ENCODE measurements at regions not wholly inside any gene's neighbourhood (a gene's known extent, or its start where the extent isn't known, plus 50 kb on each side); places are given as distances from the start of the nearest gene placed in this dataset.
"Not testable (repeated sequence)": the region's sequence is repeated elsewhere in the genome, so short reads cannot be mapped to it uniquely, and the experiment has no call there.

DNA sequence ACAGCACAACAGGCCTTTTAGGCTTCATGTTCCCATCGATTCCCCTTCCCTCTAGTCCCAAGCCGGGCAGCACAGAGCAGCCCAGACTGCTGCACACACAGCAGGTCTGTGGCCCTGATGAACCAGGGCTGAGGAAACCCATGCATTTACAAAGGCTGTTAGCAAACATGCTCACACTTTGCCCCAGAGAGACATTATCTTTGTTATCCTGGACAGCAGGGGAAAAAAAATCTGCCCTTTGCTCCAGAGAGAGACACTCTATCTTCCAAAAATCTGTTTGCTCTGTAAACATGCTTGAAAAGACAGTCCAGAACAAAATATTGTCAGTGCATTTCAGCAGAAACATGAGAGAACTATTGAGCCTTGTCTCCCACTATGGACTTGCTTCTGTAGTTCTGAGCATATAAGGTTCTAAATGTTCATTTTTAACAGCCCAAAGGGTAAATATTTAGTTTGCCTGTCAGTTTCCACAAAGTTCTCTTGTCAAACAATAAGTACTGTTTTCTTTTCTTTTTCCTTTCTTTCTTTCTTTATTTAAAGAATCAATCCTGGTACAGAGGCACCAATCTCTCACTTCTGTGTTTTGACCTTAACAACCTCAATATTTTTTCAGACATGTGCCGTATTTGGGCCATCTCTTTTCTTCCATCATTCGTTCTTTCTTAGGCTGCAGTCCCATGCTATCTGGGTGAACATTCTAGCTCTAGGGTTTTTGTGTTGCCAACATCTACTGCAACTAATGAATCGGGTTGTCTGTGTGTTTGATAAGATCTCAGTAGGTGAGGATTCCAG lies 468.0 kb downstream of the EPM2A start:
- no peak for DNase-seq (ENCODE audit: insufficient read length, low spot score)
- no peak for FAIRE-seq

DNA sequence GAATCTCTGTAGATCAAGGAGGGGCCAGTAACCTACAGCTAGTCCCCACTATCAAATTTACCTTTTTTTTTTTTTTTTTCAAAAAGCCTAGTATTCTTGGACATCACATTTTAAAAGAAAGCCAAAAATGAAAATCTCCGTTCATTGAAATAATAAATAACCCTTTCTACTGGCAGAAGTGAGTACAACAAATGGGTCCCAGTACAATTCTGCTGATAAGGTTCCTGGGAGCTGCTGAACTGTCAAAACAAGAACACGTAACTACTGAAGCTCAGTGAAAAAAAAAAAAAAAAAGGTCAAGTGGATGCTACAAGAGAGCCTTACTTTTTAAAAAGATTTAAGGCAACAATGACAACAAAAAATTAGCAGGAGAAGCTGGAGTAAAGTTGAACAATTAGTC lies 464.9 kb downstream of the EPM2A start:
- FAIRE-seq (no peak), DNase-seq (ENCODE audit: insufficient read length, low spot score) (no peak)

DNA sequence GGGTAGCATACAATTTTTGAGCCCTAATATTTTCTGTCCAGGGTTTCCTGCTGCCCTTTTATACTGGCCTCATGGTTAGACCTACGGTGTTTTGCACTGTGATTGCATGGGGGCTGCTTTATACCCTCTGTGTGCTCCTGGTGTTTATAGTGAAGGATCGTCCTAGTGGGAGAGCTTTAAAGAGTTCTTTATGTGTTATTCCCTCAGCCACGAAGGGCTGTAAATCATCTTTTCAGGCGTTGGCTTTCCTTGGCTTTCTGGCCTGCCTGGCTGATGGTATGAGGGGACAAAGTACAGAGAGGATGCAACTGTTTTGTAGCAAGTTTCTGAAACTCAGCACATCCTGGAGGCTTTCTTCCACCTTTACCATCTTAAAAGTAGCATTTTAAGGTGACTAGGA lies 464.3 kb downstream of the EPM2A start:
- DNase-seq (ENCODE audit: insufficient read length, low spot score) (no peak), FAIRE-seq (no peak)

DNA sequence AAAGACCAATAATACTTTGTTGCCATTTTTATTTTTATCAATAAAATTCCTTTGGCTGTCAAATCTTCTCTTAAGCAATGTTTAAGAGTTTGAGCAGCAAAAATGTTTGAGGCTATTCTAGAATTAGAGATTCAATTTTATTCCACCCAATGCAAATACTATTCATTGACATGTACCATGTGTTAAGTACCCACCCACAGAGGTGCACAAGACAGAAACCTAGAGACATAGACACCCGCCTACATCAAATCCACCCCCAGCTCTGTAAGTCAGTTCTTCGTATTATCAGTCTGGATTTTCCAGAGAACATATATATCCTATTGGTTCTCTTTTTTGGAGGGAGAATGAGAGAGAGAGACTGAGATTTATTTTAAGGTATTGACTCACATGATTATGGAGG lies 463.7 kb downstream of the EPM2A start:
- FAIRE-seq: no peak
- DNase-seq (ENCODE audit: insufficient read length, low spot score): no peak

DNA sequence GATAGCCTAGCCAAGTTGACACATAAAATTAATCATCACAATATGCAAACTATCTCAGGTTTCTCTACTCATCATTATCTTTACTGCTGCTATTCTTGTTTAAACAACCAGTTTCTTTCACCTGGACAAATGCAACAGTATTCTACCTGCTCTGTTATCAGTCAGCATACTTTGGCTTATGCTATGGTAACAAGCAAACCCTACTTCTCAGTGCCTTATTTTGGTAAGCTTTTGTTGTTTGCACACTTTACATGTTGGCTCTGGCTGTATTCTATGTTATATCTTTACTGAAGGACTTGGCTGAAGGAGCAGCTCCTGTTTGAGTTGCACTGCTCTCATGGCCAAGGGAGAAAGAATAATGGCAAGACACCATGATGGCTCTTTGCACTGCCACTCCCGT lies 463.1 kb downstream of the EPM2A start:
- no peak for DNase-seq (ENCODE audit: insufficient read length, low spot score)
- no peak for FAIRE-seq

DNA sequence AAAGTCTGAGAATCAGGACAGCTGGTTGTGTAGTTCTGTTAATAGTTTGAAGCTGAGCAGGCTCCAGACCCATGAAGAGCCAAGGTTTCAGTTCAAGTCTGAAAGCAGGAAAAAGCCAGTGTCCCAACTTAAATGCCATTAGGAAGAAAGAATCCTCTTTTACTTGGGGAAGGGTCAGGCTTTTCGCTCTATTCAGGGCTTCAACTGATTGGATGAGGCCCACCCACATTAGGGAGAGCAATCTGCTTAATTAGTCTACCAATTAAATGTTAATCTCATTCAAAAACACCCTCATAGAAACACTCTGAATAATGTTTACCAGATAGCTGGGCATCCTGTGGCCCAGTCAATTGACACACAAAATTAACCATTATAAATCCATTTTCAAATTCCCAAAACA lies 462.2 kb downstream of the EPM2A start:
- no peak for DNase-seq (ENCODE audit: insufficient read length, low spot score)
- FAIRE-seq: no peak

DNA sequence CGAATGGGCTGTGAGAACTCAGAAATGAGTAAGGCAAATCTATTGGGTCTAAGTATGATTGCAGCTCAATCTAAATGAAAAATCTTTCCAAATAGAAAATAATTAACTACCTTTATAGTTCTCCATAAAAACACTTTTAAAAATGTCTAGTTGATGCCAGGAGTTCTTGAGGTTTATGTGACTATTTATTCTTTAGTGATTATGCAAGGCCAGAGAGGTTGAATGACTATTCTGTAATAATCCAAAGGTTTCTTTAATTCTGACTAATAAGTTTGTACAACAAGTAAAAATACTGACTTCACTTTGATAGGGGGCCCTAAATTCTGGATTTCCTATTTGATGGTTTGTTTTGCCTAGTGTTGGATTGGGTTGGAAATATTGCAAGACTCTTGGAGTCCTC lies 461.2 kb downstream of the EPM2A start:
- DNase-seq (ENCODE audit: insufficient read length, low spot score) (no peak), FAIRE-seq (no peak)

DNA sequence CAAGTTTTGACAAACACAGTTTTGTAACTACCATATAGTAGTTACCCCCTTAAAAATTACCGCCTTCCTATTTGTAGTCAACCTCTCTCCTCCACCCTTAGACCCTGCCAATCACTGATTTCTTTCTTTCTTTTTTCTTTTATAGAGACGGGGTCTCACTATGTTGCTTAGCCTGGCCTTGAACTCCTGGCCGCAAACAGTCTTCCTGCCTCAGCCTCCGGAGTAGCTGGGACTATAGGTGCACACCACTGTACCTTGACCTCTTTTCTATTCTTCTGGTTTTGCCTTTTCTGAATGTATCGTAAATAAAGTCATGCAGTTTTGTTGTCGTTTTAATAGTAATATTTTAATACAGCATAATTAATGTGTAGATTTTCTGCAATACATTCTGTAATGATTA lies 460.3 kb downstream of the EPM2A start:
- FAIRE-seq (no peak), DNase-seq (ENCODE audit: insufficient read length, low spot score) (no peak)

DNA sequence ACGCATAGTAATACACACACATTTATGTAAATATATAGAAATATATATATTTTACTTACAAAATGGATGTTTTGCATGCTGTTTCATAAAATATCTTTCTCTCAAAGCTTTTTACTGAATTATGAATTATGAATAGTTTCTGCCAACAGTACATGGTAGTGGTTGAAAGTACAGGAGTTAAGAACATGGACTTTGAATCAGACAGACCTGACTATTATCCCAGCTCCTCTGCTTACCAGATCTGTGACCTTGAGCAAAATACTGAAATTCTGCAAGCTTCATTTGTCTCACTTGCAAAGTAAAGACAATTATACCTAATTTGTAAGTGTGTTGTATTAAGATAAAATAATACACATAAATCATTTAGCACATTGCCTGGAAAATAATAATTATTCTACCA lies 459.5 kb downstream of the EPM2A start:
- no peak for DNase-seq (ENCODE audit: insufficient read length, low spot score)
- FAIRE-seq: no peak

DNA sequence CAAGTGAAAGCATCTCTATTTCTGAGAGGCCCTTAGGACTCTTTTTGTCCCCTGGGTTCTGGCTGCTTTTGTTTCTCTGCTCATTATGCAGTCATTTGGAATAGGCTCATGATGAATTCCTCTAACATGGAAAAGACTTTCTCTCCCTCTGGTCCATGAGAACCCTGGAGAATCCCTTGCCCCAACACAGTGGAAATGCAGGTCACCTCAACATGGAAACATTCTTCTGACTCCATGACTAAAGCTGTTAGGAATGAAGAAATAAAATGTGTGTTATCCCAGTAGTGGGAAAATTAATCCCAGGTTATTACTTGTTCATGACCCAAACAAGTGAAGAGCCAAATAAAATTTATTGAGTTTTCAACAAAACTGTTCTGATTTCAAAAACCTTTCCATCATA lies 458.6 kb downstream of the EPM2A start:
- no peak for FAIRE-seq

DNA sequence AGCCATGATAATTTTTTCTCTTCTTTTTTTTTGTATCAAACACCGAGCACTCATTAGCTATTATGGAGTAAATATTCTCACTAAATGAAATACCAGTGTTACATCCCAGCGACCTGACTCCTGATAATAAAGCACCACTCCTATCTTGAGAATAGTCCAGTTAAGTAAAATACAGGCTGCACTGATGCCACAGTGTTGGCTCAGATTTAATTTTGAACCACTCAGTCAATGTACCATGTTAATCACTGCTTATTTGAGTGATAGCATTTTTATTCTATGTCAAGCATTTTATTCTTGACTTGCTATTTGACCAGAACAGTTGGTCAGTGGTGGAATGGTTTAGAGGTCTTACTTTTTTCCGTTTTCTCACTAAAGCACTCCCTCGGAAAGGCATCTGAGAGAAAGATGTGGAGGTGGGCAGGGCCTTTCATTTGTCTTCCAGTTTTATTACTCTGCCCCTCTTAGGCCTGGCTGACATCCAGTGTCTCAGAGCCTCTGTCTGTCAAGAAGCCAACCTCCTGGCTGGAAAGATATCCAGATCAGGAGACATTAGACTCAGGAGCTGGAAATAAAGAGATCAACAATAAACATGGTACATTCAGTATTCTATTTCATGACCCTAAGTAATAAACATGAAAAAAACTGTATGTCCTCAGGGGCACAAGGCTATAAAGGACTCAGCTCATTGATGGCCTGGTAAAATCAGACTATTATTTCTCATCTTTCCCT lies 457.8 kb downstream of the EPM2A start:
- DNase-seq (ENCODE audit: insufficient read length, low spot score): no peak
- no peak for FAIRE-seq

More for the DNA sequence above, 458.6 kb downstream of the EPM2A start:
- DNase-seq (ENCODE audit: insufficient read length, low spot score): no peak

DNA sequence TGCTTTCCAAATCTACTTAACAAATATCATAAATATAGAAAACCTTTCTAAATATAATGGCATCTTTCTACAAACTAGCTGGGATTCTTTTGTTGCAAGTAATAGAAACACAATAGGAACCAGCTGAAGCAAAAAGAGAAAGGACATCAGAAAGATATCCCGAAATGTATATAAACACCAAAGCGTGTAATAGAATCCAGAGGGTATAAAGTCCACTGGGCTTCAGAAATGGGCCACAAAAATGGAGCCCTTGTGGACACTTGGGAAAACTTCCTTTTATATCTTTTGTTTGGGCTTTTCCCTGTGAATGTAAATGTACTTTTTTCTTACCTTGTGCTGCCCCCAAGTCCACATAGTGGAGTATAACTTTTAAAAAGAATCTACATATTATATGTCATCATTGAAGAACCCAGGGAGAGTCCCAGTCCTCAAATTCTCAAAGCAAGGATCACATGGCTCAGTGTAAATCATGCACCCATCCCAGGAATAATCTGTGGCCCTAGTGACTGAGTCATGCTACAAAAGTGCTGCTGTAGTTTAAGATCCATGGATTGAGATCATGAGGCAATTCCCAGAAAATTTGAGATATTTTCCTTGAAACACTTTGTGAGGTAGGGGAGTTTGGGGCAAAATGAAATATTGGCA lies 457.0 kb downstream of the EPM2A start:
- no peak for FAIRE-seq
- DNase-seq (ENCODE audit: insufficient read length, low spot score): peak; percentile 17

DNA sequence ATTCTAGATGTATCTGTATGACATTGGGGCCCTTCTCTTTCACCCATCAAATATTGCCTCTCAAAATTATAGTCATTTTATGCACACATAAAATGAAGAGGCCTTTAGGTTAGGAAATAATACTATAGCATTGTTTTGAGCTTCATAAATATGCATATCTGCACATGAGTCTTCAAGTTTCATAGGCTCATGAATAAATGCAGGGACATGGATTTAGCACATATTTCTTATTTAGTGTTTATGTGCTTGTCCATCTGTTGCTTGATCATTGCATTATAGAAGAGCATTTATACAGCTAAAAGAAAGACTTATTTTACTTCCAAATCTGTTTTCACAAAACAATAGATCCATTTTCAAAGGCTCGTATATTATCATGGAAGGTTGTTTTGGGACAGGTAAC lies 455.8 kb downstream of the EPM2A start:
- FAIRE-seq: no peak

DNA sequence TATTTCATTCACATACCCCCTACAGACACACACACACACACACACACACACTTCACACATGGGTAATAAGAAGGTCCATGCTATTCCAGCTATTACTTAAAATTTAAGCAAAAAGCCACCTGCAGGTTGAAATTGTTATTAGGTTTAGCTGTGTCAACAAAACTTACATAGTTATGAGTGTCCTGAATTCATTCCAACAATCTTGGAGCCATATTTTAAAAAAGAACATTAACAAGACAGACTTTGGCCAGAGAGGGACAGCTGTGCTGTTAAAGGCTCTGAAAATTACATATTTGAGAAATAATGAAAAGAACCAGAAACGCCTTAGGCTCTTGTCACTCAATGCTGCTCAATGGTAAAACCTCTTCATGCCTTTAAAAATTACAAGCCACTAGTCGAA lies 455.3 kb downstream of the EPM2A start:
- FAIRE-seq: no peak
- no peak for DNase-seq (ENCODE audit: insufficient read length, low spot score)

More for the DNA sequence above, 455.8 kb downstream of the EPM2A start:
- DNase-seq (ENCODE audit: insufficient read length, low spot score): no peak

DNA sequence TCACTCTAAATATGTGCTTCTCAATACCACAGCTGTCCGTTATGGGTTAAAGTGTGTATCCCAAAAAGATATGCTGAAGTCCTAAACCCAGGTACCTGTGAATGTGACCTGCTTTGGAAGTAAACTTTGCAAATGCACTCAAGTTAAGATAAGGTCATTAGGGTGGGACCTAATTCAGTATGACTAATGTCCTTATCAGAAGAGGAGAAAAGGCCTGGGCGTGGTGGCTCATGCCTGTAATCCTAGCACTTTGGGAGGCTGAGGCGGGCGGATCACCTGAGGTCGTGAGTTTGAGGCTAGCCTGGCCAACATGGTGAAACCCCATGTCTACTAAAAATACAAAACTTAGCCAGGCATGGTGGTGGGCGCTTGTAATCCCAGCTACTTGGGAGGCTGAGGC lies 452.1 kb downstream of the EPM2A start:
- FAIRE-seq; DNase-seq (ENCODE audit: insufficient read length, low spot score): not testable (repeated sequence)

DNA sequence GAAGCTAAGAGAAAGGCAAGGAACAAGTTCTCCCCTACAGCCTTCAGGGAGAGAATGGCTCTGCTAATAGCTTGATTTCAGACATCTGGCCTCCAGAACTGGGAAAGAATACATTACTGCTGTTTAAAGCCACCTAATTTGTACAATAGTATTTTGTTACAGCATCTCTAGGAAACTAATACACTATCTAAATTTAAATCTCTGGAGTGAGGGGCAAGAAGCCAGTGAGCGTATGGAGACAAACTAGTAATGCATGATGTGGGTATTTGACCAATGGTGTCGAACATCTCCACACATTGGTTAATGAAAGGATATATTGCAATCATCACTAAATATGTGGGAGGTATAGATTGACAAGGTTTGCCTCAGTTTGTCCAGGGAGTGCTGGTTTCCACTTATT lies 451.5 kb downstream of the EPM2A start:
- DNase-seq (ENCODE audit: insufficient read length, low spot score) (no peak), FAIRE-seq (no peak)

DNA sequence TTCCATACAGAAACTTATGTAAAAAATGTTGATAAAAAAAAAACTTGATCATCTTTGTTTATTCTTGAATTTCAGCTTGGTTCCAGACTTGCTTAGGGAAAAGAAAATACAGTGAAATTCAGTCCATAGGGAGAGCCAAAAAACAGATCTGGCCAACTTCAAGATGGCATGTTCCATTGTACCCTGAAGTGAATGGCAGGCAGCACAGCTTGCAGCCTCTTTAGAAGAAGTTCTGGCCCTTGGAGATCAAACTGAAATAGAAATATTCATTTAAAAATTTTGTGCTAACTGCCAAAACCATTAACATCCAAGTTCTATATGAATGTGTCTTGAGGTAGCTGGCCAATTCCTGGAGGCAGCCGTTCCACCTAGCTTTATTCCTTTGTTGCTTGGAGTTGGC lies 448.4 kb downstream of the EPM2A start:
- no peak for DNase-seq (ENCODE audit: insufficient read length, low spot score)
- FAIRE-seq: no peak

DNA sequence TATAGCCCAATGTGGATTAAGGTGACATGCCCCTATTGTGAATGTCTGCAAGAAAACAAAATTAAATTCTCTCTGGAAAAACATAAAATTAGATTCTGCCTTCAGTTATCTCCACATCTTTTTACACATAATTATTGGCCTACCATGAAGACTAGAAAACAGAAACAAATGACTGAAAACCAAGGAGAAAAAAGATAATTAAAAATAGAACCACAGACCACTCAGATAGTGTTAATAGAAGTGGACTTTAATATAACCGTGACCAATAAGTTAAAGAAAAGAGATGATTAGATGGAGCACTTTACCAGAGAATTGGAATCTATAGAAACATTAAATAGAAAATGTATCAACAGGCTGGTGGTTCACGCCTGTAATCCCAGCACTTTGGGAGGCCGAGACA lies 445.7 kb downstream of the EPM2A start:
- no peak for DNase-seq (ENCODE audit: insufficient read length, low spot score)

DNA sequence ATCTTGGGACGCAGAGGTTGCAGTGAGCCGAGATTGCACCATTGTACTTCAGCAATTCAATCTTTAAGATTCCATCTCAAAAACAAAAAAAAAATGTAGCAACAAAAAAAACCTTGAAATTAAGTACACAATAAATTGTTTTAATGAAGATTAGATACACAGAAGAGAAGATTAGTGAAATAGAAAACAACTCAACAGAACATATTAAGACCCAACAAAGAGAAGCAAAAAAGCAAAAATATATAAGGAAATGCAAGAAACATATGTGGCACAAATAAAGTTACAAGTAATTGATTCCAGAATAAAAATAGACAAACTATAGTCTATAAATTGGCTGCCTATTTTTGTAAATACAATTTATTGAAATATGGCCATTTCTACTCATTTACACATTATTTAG lies 445.2 kb downstream of the EPM2A start:
- DNase-seq (ENCODE audit: insufficient read length, low spot score) (no peak), FAIRE-seq (no peak)

More for the DNA sequence above, 445.7 kb downstream of the EPM2A start:
- FAIRE-seq: no peak

DNA sequence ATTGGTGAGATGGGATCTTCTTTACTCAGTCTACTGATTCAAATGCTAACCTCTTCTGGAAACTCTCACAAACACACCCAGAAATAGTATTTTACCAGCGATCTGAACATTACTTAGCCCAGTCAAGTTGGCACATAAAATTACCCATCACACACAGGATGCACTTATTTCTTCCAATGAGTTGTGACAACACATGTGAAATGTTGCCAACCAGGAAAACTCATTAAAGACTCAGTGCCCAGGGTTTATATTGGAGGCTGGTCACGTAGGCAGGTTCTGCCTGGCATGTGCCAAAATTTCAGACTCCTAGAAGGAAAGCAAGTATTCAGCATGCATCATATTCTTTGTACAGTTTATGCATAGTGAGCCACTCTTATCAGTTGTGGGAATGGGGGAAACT lies 443.3 kb downstream of the EPM2A start:
- DNase-seq (ENCODE audit: insufficient read length, low spot score): no peak
- FAIRE-seq: no peak

DNA sequence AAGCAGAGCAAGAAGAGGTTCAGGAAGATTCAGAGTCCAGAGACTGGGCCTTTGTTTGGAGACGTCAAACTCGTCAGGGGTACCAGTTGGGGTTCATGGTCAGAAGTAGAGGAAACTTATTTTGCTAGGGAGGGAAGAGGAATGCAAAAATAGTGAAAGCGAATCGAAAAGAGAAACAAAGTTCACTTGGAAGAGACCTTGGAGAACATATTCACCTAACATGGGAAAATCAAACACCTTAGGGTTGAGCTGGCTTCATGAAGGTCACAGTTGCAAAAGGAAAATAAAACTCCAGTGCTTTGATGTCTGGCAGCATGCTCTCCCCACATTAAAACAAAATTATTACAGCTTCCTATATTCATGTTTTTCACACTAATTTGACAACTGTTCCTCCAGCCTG lies 440.4 kb downstream of the EPM2A start:
- no peak for DNase-seq (ENCODE audit: insufficient read length, low spot score)
- no peak for FAIRE-seq

DNA sequence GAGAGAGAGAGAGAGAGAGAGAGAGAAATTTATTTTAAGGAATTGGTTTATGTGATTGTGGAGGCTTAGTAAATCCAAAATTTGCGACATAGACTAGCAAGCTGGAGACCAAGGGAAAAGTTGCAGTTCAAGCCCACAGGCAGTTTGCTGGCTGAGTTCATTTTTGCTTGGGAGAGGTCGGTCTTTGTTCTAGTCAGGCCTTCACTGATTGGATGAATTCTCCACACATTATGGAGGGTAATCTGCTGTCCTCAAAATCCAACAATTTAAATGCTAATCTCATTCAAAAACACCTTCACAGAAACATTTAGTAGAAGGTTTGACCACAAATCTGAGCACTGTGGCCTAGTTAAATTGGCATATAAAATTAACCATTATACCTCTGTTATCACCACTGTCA lies 439.6 kb downstream of the EPM2A start:
- no peak for DNase-seq (ENCODE audit: insufficient read length, low spot score)
- FAIRE-seq: no peak

Measured in HTR-8/SVneo (cell line).